Nephron (organoid): ENCODE measurements at regions not wholly inside any gene's neighbourhood (a gene's known extent, or its start where the extent isn't known, plus 50 kb on each side); places are given as distances from the start of the nearest gene placed in this dataset.
"Not testable (repeated sequence)": the region's sequence is repeated elsewhere in the genome, so short reads cannot be mapped to it uniquely, and the experiment has no call there.

Source experiments
- H3K27ac Mint-ChIP-seq, 3 experiments: 2 replicates each; pipeline ENCODE4 v1.8.0; 2020; ENCODE audit warnings: mixed read lengths in 3 of 3, mild to moderate bottlenecking in 2 of 3, moderate library complexity in 1 of 3
- H3K27me3 Mint-ChIP-seq: 2 replicates; pipeline ENCODE4 v1.8.0; 2021; ENCODE audit warnings: low read depth, mild to moderate bottlenecking, moderate library complexity, mixed read lengths
- H3K36me3 Mint-ChIP-seq: 2 replicates; pipeline ENCODE4 v1.8.0; 2020; ENCODE audit warnings: low read depth, mixed read lengths
- H3K4me1 Mint-ChIP-seq: 2 replicates; pipeline ENCODE4 v1.8.0; 2020; ENCODE audit warnings: mixed read lengths
- H3K4me3 Mint-ChIP-seq, 3 experiments: 2 replicates each; pipeline ENCODE4 v1.8.0; 2020; ENCODE audit warnings: mild to moderate bottlenecking in 3 of 3, mixed read lengths in 3 of 3, moderate library complexity in 2 of 3
- H3K9me3 Mint-ChIP-seq: 2 replicates; pipeline ENCODE4 v1.8.0; 2020; ENCODE audit warnings: mixed read lengths
- CTCF ChIP-seq, 3 experiments: fragments of 200-600 bp; sonication (generic); IDR thresholded peaks; one replicate each; pipeline ENCODE4 v1.5.0; 2021; ENCODE audit warnings: antibody characterized with exemption in 3 of 3; ENCODE audit not compliant: unreplicated experiment in 3 of 3

- Mint-ChIP-seq H3K27ac (no peak overlapping the region), H3K9me3 (no peaks in the 10 kb centered on the region), H3K4me3 (no peak overlapping the region), H3K4me1 (no peaks in the 10 kb centered on the region), H3K36me3 (no peaks in the 10 kb centered on the region), H3K27me3 (peaks cover 35% of the 10 kb centered on the region)
- no peak for TF ChIP-seq CTCF (IDR thresholded peaks at IDR 0.05; ENCODE audit: unreplicated experiment in 3 of 3)
These were observed 300.1 kb downstream of the HIVEP2 start for GRCh38 chr6:142644866-142645265.

GRCh38 chr6:142645663-142646062 lies 299.3 kb downstream of the HIVEP2 start:
- Mint-ChIP-seq H3K9me3 (no peaks in the 10 kb centered on the region), H3K27ac (no peak overlapping the region), H3K4me3 (no peak overlapping the region), H3K36me3 (no peaks in the 10 kb centered on the region), H3K27me3 (peaks cover 41% of the 10 kb centered on the region), H3K4me1 (no peaks in the 10 kb centered on the region)
- TF ChIP-seq CTCF (IDR thresholded peaks at IDR 0.05; ENCODE audit: unreplicated experiment in 3 of 3), result no peak

- Mint-ChIP-seq H3K4me1 (no peaks in the 10 kb centered on the region), H3K27ac (peak overlapping the region in 2 of 3 experiments; percentile 7 to 26), H3K36me3 (no peaks in the 10 kb centered on the region), H3K4me3 (no peak overlapping the region), H3K9me3 (no peaks in the 10 kb centered on the region), H3K27me3 (peaks cover 42% of the 10 kb centered on the region)
- no peak for TF ChIP-seq CTCF (IDR thresholded peaks at IDR 0.05; ENCODE audit: unreplicated experiment in 3 of 3)
These were observed 297.4 kb downstream of the HIVEP2 start for GRCh38 chr6:142647449-142648035.

- H3K27ac Mint-ChIP-seq, result peak overlapping the region in 2 of 3 experiments; percentile 7 to 26
- H3K9me3 Mint-ChIP-seq, result no peaks in the 10 kb centered on the region
- no peak overlapping the region for H3K4me3 Mint-ChIP-seq
- no peak for TF ChIP-seq CTCF (IDR thresholded peaks at IDR 0.05; ENCODE audit: unreplicated experiment in 3 of 3)
- no peaks in the 10 kb centered on the region for H3K4me1 Mint-ChIP-seq
- H3K36me3 Mint-ChIP-seq, result no peaks in the 10 kb centered on the region
- peaks cover 42% of the 10 kb centered on the region for H3K27me3 Mint-ChIP-seq
These were observed 296.9 kb downstream of the HIVEP2 start for GRCh38 chr6:142648036-142648451.

- Mint-ChIP-seq H3K27ac (no peak overlapping the region), H3K4me1 (no peaks in the 10 kb centered on the region), H3K27me3 (peaks cover 42% of the 10 kb centered on the region), H3K36me3 (no peaks in the 10 kb centered on the region), H3K4me3 (no peak overlapping the region), H3K9me3 (no peaks in the 10 kb centered on the region)
- TF ChIP-seq CTCF (IDR thresholded peaks at IDR 0.05; ENCODE audit: unreplicated experiment in 3 of 3), result no peak
These were observed 296.4 kb downstream of the HIVEP2 start for GRCh38 chr6:142648526-142648925.

GRCh38 chr6:142649438-142650234 lies 295.3 kb downstream of the HIVEP2 start:
- not testable (repeated sequence) for H3K36me3 Mint-ChIP-seq, H3K4me3 Mint-ChIP-seq, H3K9me3 Mint-ChIP-seq, H3K4me1 Mint-ChIP-seq, H3K27ac Mint-ChIP-seq
- peaks cover 41% of the 10 kb centered on the region for H3K27me3 Mint-ChIP-seq
